ENCODE measurements at regions not wholly inside any gene's neighbourhood (a gene's known extent, or its start where the extent isn't known, plus 50 kb on each side); places are given as distances from the start of the nearest gene placed in this dataset.

DNA sequence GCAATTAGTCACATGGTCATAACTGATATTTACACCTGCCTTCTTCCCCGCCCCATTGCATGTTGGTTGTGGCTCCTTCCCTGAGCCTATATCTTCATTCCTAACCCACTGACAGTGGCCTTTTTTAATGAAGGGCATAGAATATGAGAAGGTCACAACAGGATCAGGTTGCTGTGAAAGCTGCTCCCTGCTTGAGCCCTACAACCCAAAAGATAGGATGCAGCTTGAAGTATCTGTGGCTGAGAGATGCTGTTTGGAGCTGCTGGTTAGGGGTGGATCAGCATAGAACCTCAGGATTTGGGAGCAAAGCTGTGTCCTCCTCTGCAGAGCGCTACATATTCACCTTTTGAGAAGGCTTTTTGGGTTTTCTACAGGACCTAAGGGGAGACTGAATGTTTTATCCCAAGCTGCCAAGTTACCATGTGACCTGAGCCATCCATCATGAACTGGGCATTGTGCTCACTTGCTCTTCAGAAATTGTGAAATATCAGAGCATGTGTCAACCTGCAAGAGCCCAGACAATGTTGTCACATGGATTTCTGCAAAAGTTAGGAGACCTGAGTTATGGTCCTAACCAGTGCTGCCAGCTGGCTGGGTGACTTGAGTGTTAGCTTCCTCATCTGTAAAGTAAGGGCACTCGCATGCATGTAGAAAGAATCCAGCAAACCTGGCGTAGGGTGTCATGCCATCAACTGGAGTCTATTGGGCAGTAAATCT, 49.8 kb upstream of the ARL8B start:
- CTCF ChIA-PET (ENCODE audit: partially characterized antibody) = interaction anchor here (0.5 to 1.4 kb wide), 6 partner anchors 8 to 360 kb away, joined by 3 to 5 read pairs (median 4); no protein-coding TSS in a partner anchor
- Histone ChIP-seq H3K27ac (ENCODE audit: low read depth, low read length) (no peak overlapping the region), H3K79me1 (ENCODE audit: low read depth, low read length) (no peaks in the 10 kb centered on the region), H3K9ac (replicated peaks in 1 of 4; ENCODE audit: extremely low read depth in 1 of 4, low read depth in 3 of 4, low read length in 3 of 4) (no peak overlapping the region), H3K4ac (replicated peaks; ENCODE audit: insufficient read length, low read depth, low read length) (no peak overlapping the region), H2BK12ac (ENCODE audit: low read depth, low read length) (no peak overlapping the region), H3K56ac (replicated peaks; ENCODE audit: insufficient read length, low read depth, low read length) (no peak overlapping the region), H3K27me3 (replicated peaks in 1 of 4; ENCODE audit: control insufficient read depth in 3 of 4, extremely low read depth in 1 of 4, insufficient read depth in 3 of 4, low read length in 3 of 4) (no peaks in the 10 kb centered on the region), H3K18ac (ENCODE audit: extremely low read depth, low read length) (no peak overlapping the region), H3K4me2 (ENCODE audit: insufficient read depth in 1 of 2, low read depth in 2 of 2, low read length in 2 of 2) (no peak overlapping the region), H4K5ac (ENCODE audit: insufficient read length, low read depth, low read length) (no peak overlapping the region), H3K14ac (ENCODE audit: insufficient read length) (no peak overlapping the region), H3K79me2 (ENCODE audit: control insufficient read depth in 1 of 2, insufficient read depth in 2 of 2, low read length in 2 of 2) (no peaks in the 10 kb centered on the region), H2AFZ (ENCODE audit: low read length) (no peak overlapping the region), H4K91ac (replicated peaks; ENCODE audit: insufficient read length, low read length) (no peak overlapping the region), H3K4me1 (replicated peaks in 1 of 4; ENCODE audit: control insufficient read depth in 3 of 4, insufficient read depth in 4 of 4, low read length in 3 of 4) (no peaks in the 10 kb centered on the region), H2BK20ac (ENCODE audit: low read length) (no peak overlapping the region), H2BK5ac (ENCODE audit: low read depth, low read length) (no peak overlapping the region), H3K23me2 (ENCODE audit: low read depth, low read length) (no peaks in the 10 kb centered on the region), H4K8ac (ENCODE audit: extremely low read depth, insufficient read depth, low read length) (no peak overlapping the region), H2AK5ac (ENCODE audit: low read depth, low read length) (no peak overlapping the region), H3K9me3 (ENCODE audit: insufficient read depth in 2 of 2, low read depth in 1 of 2, low read length in 1 of 2) (no peaks in the 10 kb centered on the region), H3K36me3 (ENCODE audit: control insufficient read depth in 2 of 4, insufficient read depth in 4 of 4, low read length in 3 of 4) (no peaks in the 10 kb centered on the region), H4K20me1 (replicated peaks in 1 of 2; ENCODE audit: control insufficient read depth in 1 of 2, insufficient read depth in 2 of 2, low read length in 2 of 2) (no peaks in the 10 kb centered on the region), H3K4me3 (ENCODE audit: extremely low read depth in 1 of 4, insufficient read depth in 2 of 4, low read depth in 3 of 4, low read length in 4 of 4) (no peak overlapping the region), H3K23ac (ENCODE audit: insufficient read length) (no peak overlapping the region), H2BK15ac (ENCODE audit: low read length) (no peak overlapping the region), H2BK120ac (replicated peaks; ENCODE audit: low read depth, low read length) (no peak overlapping the region)
- FAIRE-seq (no peak), DNase-seq (ENCODE audit: low read depth in 1 of 2, low spot score in 2 of 2) (no peak)
- POLR2A ChIA-PET (ENCODE audit: partially characterized antibody) = no interaction called here
- WGBS, 2 experiments (ENCODE audit: extremely low coverage in 1 of 2, insufficient coverage in 1 of 2, insufficient read length in 1 of 2, insufficient replicate concordance in 2 of 2, low coverage in 1 of 2, low lambda C conversion rate in 2 of 2, missing lambda C conversion rate in 1 of 2) = 78% methylated on average over 4 of the region's 4 CpGs; no CpG with 5 or more reads in 1 of the 2 experiments
- no peak for TF ChIP-seq SUZ12 (IDR thresholded peaks at IDR 0.05; ENCODE audit: low read length)
- TF ChIP-seq CREB1 (IDR thresholded peaks at IDR 0.05) = no peak
- TF ChIP-seq SRF (IDR thresholded peaks at IDR 0.05; ENCODE audit: low read depth, low read length) = no peak
- no peak for TF ChIP-seq YY1 (IDR thresholded peaks at IDR 0.05; ENCODE audit: low read depth, low read length)
- no peak for TF ChIP-seq SIRT6 (IDR thresholded peaks at IDR 0.05; ENCODE audit: low read length)
- no peak for TF ChIP-seq RAD21 (IDR thresholded peaks at IDR 0.05 in 1 of 2, conservative IDR thresholded peaks at IDR 0.05 in 1 of 2; ENCODE audit: low read depth in 2 of 2, low read length in 2 of 2)
- TF ChIP-seq, protein P1, sequence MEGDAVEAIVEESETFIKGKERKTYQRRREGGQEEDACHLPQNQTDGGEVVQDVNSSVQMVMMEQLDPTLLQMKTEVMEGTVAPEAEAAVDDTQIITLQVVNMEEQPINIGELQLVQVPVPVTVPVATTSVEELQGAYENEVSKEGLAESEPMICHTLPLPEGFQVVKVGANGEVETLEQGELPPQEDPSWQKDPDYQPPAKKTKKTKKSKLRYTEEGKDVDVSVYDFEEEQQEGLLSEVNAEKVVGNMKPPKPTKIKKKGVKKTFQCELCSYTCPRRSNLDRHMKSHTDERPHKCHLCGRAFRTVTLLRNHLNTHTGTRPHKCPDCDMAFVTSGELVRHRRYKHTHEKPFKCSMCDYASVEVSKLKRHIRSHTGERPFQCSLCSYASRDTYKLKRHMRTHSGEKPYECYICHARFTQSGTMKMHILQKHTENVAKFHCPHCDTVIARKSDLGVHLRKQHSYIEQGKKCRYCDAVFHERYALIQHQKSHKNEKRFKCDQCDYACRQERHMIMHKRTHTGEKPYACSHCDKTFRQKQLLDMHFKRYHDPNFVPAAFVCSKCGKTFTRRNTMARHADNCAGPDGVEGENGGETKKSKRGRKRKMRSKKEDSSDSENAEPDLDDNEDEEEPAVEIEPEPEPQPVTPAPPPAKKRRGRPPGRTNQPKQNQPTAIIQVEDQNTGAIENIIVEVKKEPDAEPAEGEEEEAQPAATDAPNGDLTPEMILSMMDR (IDR thresholded peaks at IDR 0.05; ENCODE audit: control extremely low read depth in 1 of 3, insufficient read depth in 1 of 3, low read depth in 1 of 3, low read length in 3 of 3) = no peak

Data from H1 (cell line).